GM12892 (cell line): ENCODE measurements at regions not wholly inside any gene's neighbourhood (a gene's known extent, or its start where the extent isn't known, plus 50 kb on each side); places are given as distances from the start of the nearest gene placed in this dataset.

Source experiments
- POLR2A ChIP-seq: IDR thresholded peaks from 2 replicates; pipeline ENCODE4 v1.6.1; 2011; ENCODE audit warnings: low read depth, low read length, control low read depth
- POLR2AphosphoS5 ChIP-seq: IDR thresholded peaks from 2 replicates; pipeline ENCODE4 v1.6.1; 2011; ENCODE audit warnings: low read depth, low read length, control low read depth
- TAF1 ChIP-seq: IDR thresholded peaks from 2 replicates; pipeline ENCODE4 v1.6.1; 2011; ENCODE audit warnings: low read depth, mild to moderate bottlenecking, control low read depth, low read length, borderline replicate concordance

- TF ChIP-seq POLR2A = no peak
- TF ChIP-seq POLR2AphosphoS5 = no peak
- no peak for TF ChIP-seq TAF1
Observed at GRCh38 chr16:85314512-85314971, 202.3 kb upstream of the CIBAR2 start.
